H9 (cell line): ENCODE measurements at regions not wholly inside any gene's neighbourhood (a gene's known extent, or its start where the extent isn't known, plus 50 kb on each side); places are given as distances from the start of the nearest gene placed in this dataset.

Experiments
- DNase-seq: peaks from one replicate; pipeline ENCODE4 v3.0.0-alpha.2; 2017
- H2AFZ ChIP-seq: one replicate; pipeline ENCODE4 v1.6.1; 2013; ENCODE audit warnings: mild to moderate bottlenecking, low read length, control low read depth, moderate library complexity
- H2AK5ac ChIP-seq: 2 replicates; pipeline ENCODE4 v1.6.1; 2013; ENCODE audit warnings: low read length, control low read depth, mixed read lengths; ENCODE audit not compliant: insufficient read length
- H2BK120ac ChIP-seq: one replicate; pipeline ENCODE4 v1.6.1; 2013; ENCODE audit warnings: low read depth, mild to moderate bottlenecking, low read length, control low read depth, inconsistent platforms; ENCODE audit not compliant: poor library complexity, severe bottlenecking
- H2BK12ac ChIP-seq: 2 replicates; pipeline ENCODE4 v1.6.1; 2013; ENCODE audit warnings: low read length, control low read depth, mixed read lengths, low read depth; ENCODE audit not compliant: insufficient read length
- H2BK15ac ChIP-seq: 2 replicates; pipeline ENCODE4 v1.6.1; 2013; ENCODE audit warnings: low read depth, low read length, control low read depth
- H2BK20ac ChIP-seq: one replicate; pipeline ENCODE4 v1.6.1; 2013; ENCODE audit warnings: low read depth, mild to moderate bottlenecking, low read length, control low read depth, inconsistent platforms; ENCODE audit not compliant: poor library complexity, severe bottlenecking
- H2BK5ac ChIP-seq: 2 replicates; pipeline ENCODE4 v1.6.1; 2013; ENCODE audit warnings: low read length, control low read depth, mixed read lengths; ENCODE audit not compliant: insufficient read length
- H3K14ac ChIP-seq: 2 replicates; pipeline ENCODE4 v1.6.1; 2013; ENCODE audit warnings: low read length, control low read depth; ENCODE audit not compliant: insufficient read depth
- H3K18ac ChIP-seq: 2 replicates; pipeline ENCODE4 v1.6.1; 2013; ENCODE audit warnings: low read depth, mild to moderate bottlenecking, mixed read lengths, low read length, control low read depth; ENCODE audit not compliant: insufficient read length
- H3K23ac ChIP-seq: 2 replicates; pipeline ENCODE4 v1.6.1; 2013; ENCODE audit warnings: low read length, control low read depth, mixed read lengths, low read depth; ENCODE audit not compliant: insufficient read length
- H3K23me2 ChIP-seq: 2 replicates; pipeline ENCODE4 v1.6.1; 2013; ENCODE audit warnings: low read depth, mild to moderate bottlenecking, mixed read lengths, low read length, control low read depth; ENCODE audit not compliant: insufficient read length, poor library complexity, severe bottlenecking
- H3K27ac ChIP-seq: 2 replicates; pipeline ENCODE4 v1.5.1; 2013; ENCODE audit warnings: low read length, control low read depth, mixed read lengths, low read depth; ENCODE audit not compliant: insufficient read length
- H3K27me3 ChIP-seq: 2 replicates; pipeline ENCODE4 v1.6.1; 2013; ENCODE audit warnings: low read length, control low read depth, inconsistent platforms; ENCODE audit not compliant: insufficient read depth
- H3K4ac ChIP-seq: 2 replicates; pipeline ENCODE4 v1.6.1; 2013; ENCODE audit warnings: low read depth, mild to moderate bottlenecking, control low read depth, inconsistent platforms, low read length, moderate library complexity
- H3K4me1 ChIP-seq: 2 replicates; pipeline ENCODE4 v1.6.1; 2013; ENCODE audit warnings: low read length, control low read depth, inconsistent platforms; ENCODE audit not compliant: insufficient read depth
- H3K4me2 ChIP-seq: 2 replicates; pipeline ENCODE4 v1.6.1; 2013; ENCODE audit warnings: low read length, control low read depth, mixed read lengths; ENCODE audit not compliant: insufficient read length, insufficient read depth
- H3K56ac ChIP-seq: 2 replicates; pipeline ENCODE4 v1.6.1; 2013; ENCODE audit warnings: low read depth, mild to moderate bottlenecking, mixed read lengths, low read length, control low read depth; ENCODE audit not compliant: insufficient read length
- H3K79me1 ChIP-seq: 2 replicates; pipeline ENCODE4 v1.6.1; 2013; ENCODE audit warnings: low read depth, mild to moderate bottlenecking, moderate library complexity, low read length, control low read depth, inconsistent platforms; ENCODE audit not compliant: insufficient read depth, poor library complexity, severe bottlenecking
- H3K79me2 ChIP-seq: 2 replicates; pipeline ENCODE4 v1.6.1; 2013; ENCODE audit warnings: low read length, control low read depth, inconsistent platforms; ENCODE audit not compliant: insufficient read depth
- H3K9ac ChIP-seq: 2 replicates; pipeline ENCODE4 v1.6.1; 2013; ENCODE audit warnings: low read length, control low read depth, mixed read lengths; ENCODE audit not compliant: insufficient read length; ENCODE audit errors: extremely low read depth
- H3K9me3 ChIP-seq: one replicate; pipeline ENCODE4 v1.6.1; 2013; ENCODE audit warnings: low read depth, low read length, inconsistent platforms; ENCODE audit not compliant: control insufficient read depth
- H3T11ph ChIP-seq: one replicate; pipeline ENCODE4 v1.6.1; 2013; ENCODE audit warnings: mild to moderate bottlenecking, low read length, control low read depth, inconsistent platforms
- H4K20me1 ChIP-seq: one replicate; pipeline ENCODE4 v1.6.1; 2013; ENCODE audit not compliant: control insufficient read depth, insufficient read length, insufficient read depth
- H4K5ac ChIP-seq: 2 replicates; pipeline ENCODE4 v1.6.1; 2013; ENCODE audit warnings: low read depth, mild to moderate bottlenecking, mixed read lengths, low read length, control low read depth; ENCODE audit not compliant: insufficient read length
- H4K8ac ChIP-seq: replicated peaks from 2 replicates; pipeline ENCODE4 v1.6.1; 2013; ENCODE audit warnings: low read length, control low read depth, mixed read lengths, low read depth; ENCODE audit not compliant: insufficient read length
- H4K91ac ChIP-seq: 2 replicates; pipeline ENCODE4 v1.6.1; 2013; ENCODE audit warnings: low read depth, mild to moderate bottlenecking, moderate library complexity, mixed read lengths, low read length, control low read depth; ENCODE audit not compliant: insufficient read length
- H3K27ac Mint-ChIP-seq, 3 experiments: 2 replicates in 2 of 3; 3 replicates in 1 of 3; pipeline ENCODE4 v1.8.0; 2020 to 2021; ENCODE audit warnings: mixed read lengths in 3 of 3, mild to moderate bottlenecking in 1 of 3, moderate library complexity in 1 of 3
- H3K27me3 Mint-ChIP-seq: 2 replicates; pipeline ENCODE4 v1.8.0; 2021; ENCODE audit warnings: low read depth, mild to moderate bottlenecking, moderate library complexity, mixed read lengths
- H3K36me3 Mint-ChIP-seq, 3 experiments: 2 replicates in 2 of 3; 3 replicates in 1 of 3; pipeline ENCODE4 v1.8.0; 2020 to 2021; ENCODE audit warnings: low read depth in 3 of 3, mixed read lengths in 3 of 3; ENCODE audit not compliant: insufficient read depth in 1 of 3
- H3K4me1 Mint-ChIP-seq, 2 experiments: 2 replicates each; pipeline ENCODE4 v1.8.0; 2020; ENCODE audit warnings: mixed read lengths in 2 of 2
- H3K4me3 Mint-ChIP-seq, 2 experiments: 2 replicates in 1 of 2; 3 replicates in 1 of 2; pipeline ENCODE4 v1.8.0; 2020 to 2021; ENCODE audit warnings: mild to moderate bottlenecking in 2 of 2, mixed read lengths in 2 of 2, moderate library complexity in 1 of 2
- H3K9me3 Mint-ChIP-seq, 2 experiments: 2 replicates in 1 of 2; 3 replicates in 1 of 2; pipeline ENCODE4 v1.8.0; 2020; ENCODE audit warnings: mild to moderate bottlenecking in 2 of 2, mixed read lengths in 2 of 2, moderate library complexity in 1 of 2
- WGBS: extraction: QIAGEN DNeasy Blood & Tissue Kit; methylation state at CpG from one replicate; pipeline ENCODE4 v1.1.7; 2013; ENCODE audit warnings: missing lambda C conversion rate, low lambda C conversion rate, mixed read lengths; ENCODE audit not compliant: insufficient read length; ENCODE audit errors: extremely low coverage; 5-methylcytosine and 5-hydroxymethylcytosine counted together
- TF ChIP-seq, protein P1 (sequence below): fragments of 200-600 bp; sonication (generic); conservative IDR thresholded peaks from 3 replicates; pipeline ENCODE4 v1.8.0; 2021; ENCODE audit warnings: antibody characterized with exemption, mild to moderate bottlenecking

DNA sequence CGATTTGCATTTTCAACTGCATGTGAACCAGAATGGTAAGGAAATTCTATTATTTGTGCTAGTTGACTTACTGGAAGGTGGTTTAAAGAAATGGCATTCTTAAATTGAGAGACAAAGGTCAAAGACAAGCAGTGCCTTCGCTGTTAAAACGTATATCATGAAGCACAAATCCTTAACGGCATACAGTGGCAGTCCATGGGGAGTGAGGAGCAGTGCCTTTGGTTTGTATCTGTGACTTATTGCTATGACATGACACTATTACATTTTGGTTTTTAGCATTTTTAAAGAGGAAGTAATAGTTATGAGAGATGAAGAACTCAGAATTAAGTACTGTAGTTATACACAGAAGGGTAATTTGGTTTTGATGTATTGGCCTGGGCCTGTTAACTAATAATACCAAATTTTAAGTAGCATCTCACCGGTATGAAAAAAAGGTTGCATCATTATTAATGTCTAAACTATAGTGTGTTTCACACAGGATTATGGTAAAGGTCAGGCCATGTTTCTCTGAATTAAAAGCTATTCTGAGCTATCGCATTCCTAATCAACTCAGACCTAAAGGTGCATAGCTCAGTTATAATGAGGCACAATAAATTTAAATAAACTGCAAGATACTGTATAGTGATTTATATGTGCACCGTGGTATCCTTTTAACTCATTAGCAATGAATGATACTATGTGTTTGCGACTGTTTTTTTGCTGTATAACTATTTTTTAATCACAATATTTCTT is 339.8 kb upstream of the ARRDC3 start:
- H3K27ac ChIP-seq: no peak overlapping the region
- H3K4me2 ChIP-seq: no peak overlapping the region
- no peak overlapping the region for H2BK15ac ChIP-seq
- H3K9ac ChIP-seq: no peak overlapping the region
- no peak overlapping the region for H2AFZ ChIP-seq
- Mint-ChIP-seq H3K27ac (no peak overlapping the region), H3K4me1 (peaks cover 38 to 45% of the 10 kb centered on the region in 2 experiments), H3K9me3 (no peaks in the 10 kb centered on the region), H3K36me3 (no peaks in the 10 kb centered on the region), H3K27me3 (no peaks in the 10 kb centered on the region), H3K4me3 (no peak overlapping the region)
- no peak overlapping the region for H4K8ac ChIP-seq
- H2BK12ac ChIP-seq: no peak overlapping the region
- H3K9me3 ChIP-seq: no peaks in the 10 kb centered on the region
- TF ChIP-seq, protein P1, sequence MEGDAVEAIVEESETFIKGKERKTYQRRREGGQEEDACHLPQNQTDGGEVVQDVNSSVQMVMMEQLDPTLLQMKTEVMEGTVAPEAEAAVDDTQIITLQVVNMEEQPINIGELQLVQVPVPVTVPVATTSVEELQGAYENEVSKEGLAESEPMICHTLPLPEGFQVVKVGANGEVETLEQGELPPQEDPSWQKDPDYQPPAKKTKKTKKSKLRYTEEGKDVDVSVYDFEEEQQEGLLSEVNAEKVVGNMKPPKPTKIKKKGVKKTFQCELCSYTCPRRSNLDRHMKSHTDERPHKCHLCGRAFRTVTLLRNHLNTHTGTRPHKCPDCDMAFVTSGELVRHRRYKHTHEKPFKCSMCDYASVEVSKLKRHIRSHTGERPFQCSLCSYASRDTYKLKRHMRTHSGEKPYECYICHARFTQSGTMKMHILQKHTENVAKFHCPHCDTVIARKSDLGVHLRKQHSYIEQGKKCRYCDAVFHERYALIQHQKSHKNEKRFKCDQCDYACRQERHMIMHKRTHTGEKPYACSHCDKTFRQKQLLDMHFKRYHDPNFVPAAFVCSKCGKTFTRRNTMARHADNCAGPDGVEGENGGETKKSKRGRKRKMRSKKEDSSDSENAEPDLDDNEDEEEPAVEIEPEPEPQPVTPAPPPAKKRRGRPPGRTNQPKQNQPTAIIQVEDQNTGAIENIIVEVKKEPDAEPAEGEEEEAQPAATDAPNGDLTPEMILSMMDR: no peak
- H3K4me1 ChIP-seq: peaks cover 4% of the 10 kb centered on the region; the same call in 1 of the 2 replicates
- H2BK20ac ChIP-seq: no peak overlapping the region
- no peak for DNase-seq
- no peak overlapping the region for H3K4ac ChIP-seq
- no peaks in the 10 kb centered on the region for H3K23me2 ChIP-seq
- no peak overlapping the region for H3K18ac ChIP-seq
- no peak overlapping the region for H2BK5ac ChIP-seq
- H4K20me1 ChIP-seq: no peaks in the 10 kb centered on the region
- no CpG with 5 or more reads among the region's 8 CpGs for WGBS
- H2BK120ac ChIP-seq: no peak overlapping the region
- no peak overlapping the region for H3T11ph ChIP-seq
- H3K23ac ChIP-seq: no peak overlapping the region
- H3K56ac ChIP-seq: no peak overlapping the region
- no peak overlapping the region for H3K14ac ChIP-seq
- H3K79me2 ChIP-seq: no peaks in the 10 kb centered on the region
- no peak overlapping the region for H2AK5ac ChIP-seq
- no peaks in the 10 kb centered on the region for H3K27me3 ChIP-seq
- no peak overlapping the region for H4K91ac ChIP-seq
- no peak overlapping the region for H4K5ac ChIP-seq
- no peaks in the 10 kb centered on the region for H3K79me1 ChIP-seq
